GM23338 (cell line): ENCODE measurements at regions not wholly inside any gene's neighbourhood (a gene's known extent, or its start where the extent isn't known, plus 50 kb on each side); places are given as distances from the start of the nearest gene placed in this dataset.

Source experiments
- ATAC-seq: fragments of 200-7000 bp; cut with Tn5 transposase; 3 replicates; pipeline ENCODE4 v1.9.1; 2020
- DNase-seq: peaks from one replicate; pipeline ENCODE4 v3.0.0-alpha.2; 2015; ENCODE audit warnings: low spot score
- H2AFZ ChIP-seq: fragments of 200-600 bp; sonication (generic); 2 replicates; pipeline ENCODE4 v1.8.0; 2016; ENCODE audit warnings: antibody characterized with exemption, mild to moderate bottlenecking, moderate library complexity
- H3F3A ChIP-seq: fragments of 200-600 bp; sonication (generic); replicated peaks from 2 replicates; pipeline ENCODE4 v1.8.0; 2017; ENCODE audit warnings: antibody characterized with exemption, mixed run types, low read depth
- H3K27ac ChIP-seq: fragments of 200-600 bp; sonication (generic); 2 replicates; pipeline ENCODE4 v1.6.1; 2016; ENCODE audit warnings: low read depth
- H3K27me3 ChIP-seq: fragments of 200-600 bp; sonication (generic); 2 replicates; pipeline ENCODE4 v1.8.0; 2016; ENCODE audit warnings: mild to moderate bottlenecking, mixed run types, moderate library complexity; ENCODE audit not compliant: insufficient read depth
- H3K36me3 ChIP-seq: fragments of 200-600 bp; sonication (generic); 2 replicates; pipeline ENCODE4 v1.8.0; 2016; ENCODE audit warnings: mild to moderate bottlenecking; ENCODE audit not compliant: insufficient read depth
- H3K4me1 ChIP-seq: fragments of 200-600 bp; sonication (generic); 2 replicates; pipeline ENCODE4 v1.8.0; 2016; ENCODE audit warnings: mild to moderate bottlenecking, moderate library complexity; ENCODE audit not compliant: insufficient read depth
- H3K4me2 ChIP-seq: fragments of 200-600 bp; sonication (generic); 2 replicates; pipeline ENCODE4 v1.7.1; 2017; ENCODE audit warnings: mixed run types
- H3K4me3 ChIP-seq: fragments of 200-600 bp; sonication (generic); 2 replicates; pipeline ENCODE4 v1.6.1; 2016; ENCODE audit warnings: mixed run types
- H3K79me2 ChIP-seq: fragments of 200-600 bp; sonication (generic); replicated peaks from 2 replicates; pipeline ENCODE4 v1.8.0; 2017; ENCODE audit warnings: mild to moderate bottlenecking; ENCODE audit not compliant: insufficient read depth
- H3K9me2 ChIP-seq: fragments of 200-600 bp; sonication (generic); 2 replicates; pipeline ENCODE4 v1.8.0; 2017; ENCODE audit not compliant: insufficient read depth
- H4K20me1 ChIP-seq: fragments of 200-600 bp; sonication (generic); replicated peaks from 2 replicates; pipeline ENCODE4 v1.8.0; 2017; ENCODE audit warnings: mild to moderate bottlenecking; ENCODE audit not compliant: insufficient read depth
- H3K27ac Mint-ChIP-seq: 2 replicates; pipeline ENCODE4 v1.8.0; 2020; ENCODE audit warnings: inconsistent platforms, mild to moderate bottlenecking, moderate library complexity, mixed read lengths
- H3K27me3 Mint-ChIP-seq: 3 replicates; pipeline ENCODE4 v1.8.0; 2022; ENCODE audit warnings: low read depth, mild to moderate bottlenecking, moderate library complexity, mixed read lengths, inconsistent platforms; ENCODE audit not compliant: insufficient read depth, poor library complexity
- H3K36me3 Mint-ChIP-seq: 3 replicates; pipeline ENCODE4 v1.8.0; 2021; ENCODE audit warnings: low read depth, mild to moderate bottlenecking, inconsistent platforms, moderate library complexity, mixed read lengths
- H3K4me1 Mint-ChIP-seq: 3 replicates; pipeline ENCODE4 v1.8.0; 2020; ENCODE audit warnings: mild to moderate bottlenecking, inconsistent platforms, mixed read lengths
- H3K4me3 Mint-ChIP-seq: 3 replicates; pipeline ENCODE4 v1.8.0; 2021; ENCODE audit warnings: moderate library complexity, mild to moderate bottlenecking, inconsistent platforms, mixed read lengths
- H3K9me3 Mint-ChIP-seq: 3 replicates; pipeline ENCODE4 v1.8.0; 2020; ENCODE audit warnings: moderate library complexity, mild to moderate bottlenecking, inconsistent platforms, mixed read lengths
- CREB1 ChIP-seq: fragments of 250-450 bp; sonication (Bioruptor Pico); IDR thresholded peaks from 2 replicates; pipeline ENCODE4 v1.5.0; 2020; ENCODE audit warnings: low read depth, mild to moderate bottlenecking, moderate library complexity
- CTCF ChIP-seq, 2 experiments: fragments of 200-600 bp in 1 of 2; sonication (generic) in 1 of 2; conservative IDR thresholded peaks; 2 replicates each; pipeline versions ENCODE4 v1.5.1 to v1.6.1; 2016 to 2017; ENCODE audit warnings: antibody characterized with exemption in 2 of 2, low read depth in 2 of 2, mild to moderate bottlenecking in 2 of 2, moderate library complexity in 1 of 2
- EZH2 ChIP-seq: fragments of 200-600 bp; sonication (generic); IDR thresholded peaks from one replicate; pipeline ENCODE4 v1.8.0; 2017; ENCODE audit warnings: antibody characterized with exemption, mild to moderate bottlenecking, low read depth; ENCODE audit not compliant: unreplicated experiment
- EZH2phosphoT487 ChIP-seq: fragments of 200-600 bp; sonication (generic); IDR thresholded peaks from one replicate; pipeline ENCODE4 v1.8.1; 2018; ENCODE audit warnings: antibody characterized with exemption; ENCODE audit not compliant: unreplicated experiment
- JUNB ChIP-seq: IDR thresholded peaks from one replicate; pipeline ENCODE4 v1.6.1; 2016; ENCODE audit warnings: antibody characterized with exemption; ENCODE audit not compliant: unreplicated experiment
- NANOG ChIP-seq: IDR thresholded peaks from 2 replicates; pipeline ENCODE4 v1.6.1; 2016; ENCODE audit warnings: antibody characterized with exemption, borderline replicate concordance
- POLR2AphosphoS5 ChIP-seq: IDR thresholded peaks from 2 replicates; pipeline ENCODE4 v1.6.1; 2016; ENCODE audit warnings: antibody characterized with exemption, low read depth
- STAT1 ChIP-seq: IDR thresholded peaks from one replicate; pipeline ENCODE4 v1.6.1; 2016; ENCODE audit warnings: antibody characterized with exemption; ENCODE audit not compliant: unreplicated experiment
- ZNF114 ChIP-seq: fragments of 250-450 bp; sonication (Bioruptor Pico); IDR thresholded peaks from 2 replicates; pipeline ENCODE4 v1.5.0; 2020; ENCODE audit warnings: mild to moderate bottlenecking, moderate library complexity
- ZNF331 ChIP-seq: fragments of 250-450 bp; sonication (Bioruptor Pico); IDR thresholded peaks from 2 replicates; pipeline ENCODE4 v1.5.0; 2020; ENCODE audit warnings: low read depth, mild to moderate bottlenecking, moderate library complexity
- ZNF462 ChIP-seq: fragments of 250-450 bp; sonication (Bioruptor Pico); IDR thresholded peaks from 2 replicates; pipeline ENCODE4 v1.5.0; 2020; ENCODE audit warnings: mild to moderate bottlenecking, moderate library complexity

GRCh38 chr5:97840643-97841042 lies 657.6 kb upstream of the RIOK2 start:
- Histone ChIP-seq H3K4me2 (no peak overlapping the region), H3F3A (no peaks in the 10 kb centered on the region), H3K27ac (no peak overlapping the region), H2AFZ (no peak overlapping the region), H3K4me1 (peaks cover 10% of the 10 kb centered on the region; the same call in 1 of the 2 replicates), H3K4me3 (no peak overlapping the region), H3K79me2 (no peaks in the 10 kb centered on the region), H3K27me3 (no peaks in the 10 kb centered on the region), H3K36me3 (no peaks in the 10 kb centered on the region), H3K9me2 (no peaks in the 10 kb centered on the region), H4K20me1 (no peaks in the 10 kb centered on the region)
- TF ChIP-seq JUNB (no peak), ZNF331 (CRISPR knock-in tag) (no peak), NANOG (no peak), EZH2phosphoT487 (no peak), EZH2 (no peak), POLR2AphosphoS5 (no peak)
- no peaks in the 10 kb centered on the region for H3K27me3 Mint-ChIP-seq
- H3K27ac Mint-ChIP-seq: no peak overlapping the region
- no peak for ATAC-seq
- no peaks in the 10 kb centered on the region for H3K36me3 Mint-ChIP-seq
- no peak overlapping the region for H3K4me3 Mint-ChIP-seq
- DNase-seq: no peak
- no peaks in the 10 kb centered on the region for H3K9me3 Mint-ChIP-seq
- H3K4me1 Mint-ChIP-seq: 0 out of 3 replicates have a peak, but pooled peaks cover 2% of the 10 kb centered on the region

GRCh38 chr5:97842687-97843086 lies 659.6 kb upstream of the RIOK2 start:
- Histone ChIP-seq H3K36me3 (no peaks in the 10 kb centered on the region), H3K9me2 (no peaks in the 10 kb centered on the region), H3K27me3 (no peaks in the 10 kb centered on the region), H2AFZ (no peak overlapping the region), H3F3A (no peaks in the 10 kb centered on the region), H3K27ac (no peak overlapping the region), H3K79me2 (no peaks in the 10 kb centered on the region), H4K20me1 (no peaks in the 10 kb centered on the region), H3K4me1 (peaks cover 10% of the 10 kb centered on the region; the same call in 1 of the 2 replicates), H3K4me2 (no peak overlapping the region), H3K4me3 (no peak overlapping the region)
- no peaks in the 10 kb centered on the region for H3K27me3 Mint-ChIP-seq
- ATAC-seq: no peak
- no peaks in the 10 kb centered on the region for H3K36me3 Mint-ChIP-seq
- H3K4me1 Mint-ChIP-seq: 0 out of 3 replicates have a peak, but pooled peaks cover 2% of the 10 kb centered on the region
- H3K4me3 Mint-ChIP-seq: no peak overlapping the region
- no peak overlapping the region for H3K27ac Mint-ChIP-seq
- no peak for DNase-seq
- H3K9me3 Mint-ChIP-seq: no peaks in the 10 kb centered on the region
- TF ChIP-seq EZH2phosphoT487: no peak
- TF ChIP-seq CTCF (conservative IDR thresholded peaks at IDR 0.05; ENCODE audit: low read depth in 2 of 2): no peak
- no peak for TF ChIP-seq POLR2AphosphoS5
- TF ChIP-seq ZNF462 (CRISPR knock-in tag): no peak
- TF ChIP-seq CREB1: no peak
- no peak for TF ChIP-seq ZNF114 (CRISPR knock-in tag)
- TF ChIP-seq EZH2: no peak
- no peak for TF ChIP-seq STAT1
- TF ChIP-seq NANOG: no peak
- TF ChIP-seq ZNF331 (CRISPR knock-in tag): no peak
